ENCODE measurements at regions not wholly inside any gene's neighbourhood (a gene's known extent, or its start where the extent isn't known, plus 50 kb on each side); places are given as distances from the start of the nearest gene placed in this dataset.

GRCh38 chr5:107216587-107216986 lies 454.1 kb downstream of the EFNA5 start:
- DNase-seq (ENCODE audit: low spot score), result no peak

- no peak for DNase-seq (ENCODE audit: low spot score)
Measured at GRCh38 chr5:107215611-107216010, 455.1 kb downstream of the EFNA5 start.

- no peak for DNase-seq (ENCODE audit: low spot score)
Measured at GRCh38 chr5:107213025-107213424, 457.7 kb downstream of the EFNA5 start.

- no peak for DNase-seq (ENCODE audit: low spot score)
Measured at GRCh38 chr5:107211630-107212029, 459.1 kb downstream of the EFNA5 start.

- no peak for DNase-seq (ENCODE audit: low spot score)
Measured at GRCh38 chr5:107208867-107209266, 461.9 kb downstream of the EFNA5 start.

- DNase-seq (ENCODE audit: low spot score), result no peak
Measured at GRCh38 chr5:107204413-107204812, 466.3 kb downstream of the EFNA5 start.

- no peak for DNase-seq (ENCODE audit: low spot score)
Measured at GRCh38 chr5:107203243-107203642, 467.5 kb downstream of the EFNA5 start.

- DNase-seq (ENCODE audit: low spot score), result no peak
Measured at GRCh38 chr5:107199756-107200155, 471.0 kb downstream of the EFNA5 start.

- no peak for DNase-seq (ENCODE audit: low spot score)
Measured at GRCh38 chr5:107196500-107197059, 474.2 kb downstream of the EFNA5 start.

- DNase-seq (ENCODE audit: low spot score), result no peak
Measured at GRCh38 chr5:107195890-107196395, 474.8 kb downstream of the EFNA5 start.

GRCh38 chr5:107184871-107185270 lies 485.9 kb downstream of the EFNA5 start:
- DNase-seq (ENCODE audit: low spot score), result no peak

GRCh38 chr5:107184066-107184465 lies 486.7 kb downstream of the EFNA5 start:
- DNase-seq (ENCODE audit: low spot score), result no peak

GRCh38 chr5:107170620-107171019 lies 500.1 kb downstream of the EFNA5 start:
- no peak for DNase-seq (ENCODE audit: low spot score)

GRCh38 chr5:107169867-107170266 lies 500.9 kb downstream of the EFNA5 start:
- no peak for DNase-seq (ENCODE audit: low spot score)

GRCh38 chr5:107168848-107169752 lies 501.6 kb downstream of the EFNA5 start:
- DNase-seq (ENCODE audit: low spot score), result no peak

GRCh38 chr5:107168086-107168485 lies 502.7 kb downstream of the EFNA5 start:
- DNase-seq (ENCODE audit: low spot score), result no peak

GRCh38 chr5:107165296-107165695 lies 505.4 kb downstream of the EFNA5 start:
- no peak for DNase-seq (ENCODE audit: low spot score)

- DNase-seq (ENCODE audit: low spot score), result no peak
Measured at GRCh38 chr5:107157809-107158208, 512.9 kb downstream of the EFNA5 start.

- DNase-seq (ENCODE audit: low spot score), result no peak
Measured at GRCh38 chr5:107155707-107156106, 515.0 kb downstream of the EFNA5 start.

GRCh38 chr5:107154593-107154992 lies 516.1 kb downstream of the EFNA5 start:
- no peak for DNase-seq (ENCODE audit: low spot score)

GRCh38 chr5:107153283-107153682 lies 517.5 kb downstream of the EFNA5 start:
- no peak for DNase-seq (ENCODE audit: low spot score)

GRCh38 chr5:107149243-107150005 lies 521.3 kb downstream of the EFNA5 start:
- no peak for DNase-seq (ENCODE audit: low spot score)

- DNase-seq (ENCODE audit: low spot score), result no peak
Measured at GRCh38 chr5:107147589-107147988, 523.1 kb downstream of the EFNA5 start.
